ENCODE measurements at regions not wholly inside any gene's neighbourhood (a gene's known extent, or its start where the extent isn't known, plus 50 kb on each side); places are given as distances from the start of the nearest gene placed in this dataset.

GRCh38 chr6:140095532-140095931, 721.1 kb upstream of the CITED2 start:
- ATAC-seq, result no peak
- H3K27ac Mint-ChIP-seq, result no peak overlapping the region

GRCh38 chr6:140091895-140092294, 717.4 kb upstream of the CITED2 start:
- Mint-ChIP-seq H3K9me3 (ENCODE audit: insufficient read depth) (no peaks in the 10 kb centered on the region), H3K4me3 (no peak overlapping the region), H3K27ac (no peak overlapping the region), H3K4me1 (ENCODE audit: low read depth) (no peaks in the 10 kb centered on the region), H3K36me3 (ENCODE audit: low read depth) (no peaks in the 10 kb centered on the region), H3K27me3 (ENCODE audit: low read depth) (peaks cover 3% of the 10 kb centered on the region)
- no peak for DNase-seq
- ChIA-PET POLR2A (no interaction called here), CTCF (no interaction called here)
- ATAC-seq, result no peak

More at GRCh38 chr6:140095532-140095931, 721.1 kb upstream of the CITED2 start:
- ChIA-PET CTCF (no interaction called here), POLR2A (no interaction called here)
- Mint-ChIP-seq H3K9me3 (ENCODE audit: insufficient read depth) (no peaks in the 10 kb centered on the region), H3K4me3 (no peak overlapping the region), H3K4me1 (ENCODE audit: low read depth) (no peaks in the 10 kb centered on the region), H3K36me3 (ENCODE audit: low read depth) (no peaks in the 10 kb centered on the region), H3K27me3 (ENCODE audit: low read depth) (no peaks in the 10 kb centered on the region)
- no peak for DNase-seq

GRCh38 chr6:140090871-140091270, 716.4 kb upstream of the CITED2 start:
- no peaks in the 10 kb centered on the region for H3K4me1 Mint-ChIP-seq (ENCODE audit: low read depth)
- H3K4me3 Mint-ChIP-seq, result no peak overlapping the region
- no peak for DNase-seq
- CTCF ChIA-PET, result no interaction called here
- no peak overlapping the region for H3K27ac Mint-ChIP-seq
- ATAC-seq, result no peak
- no peaks in the 10 kb centered on the region for H3K36me3 Mint-ChIP-seq (ENCODE audit: low read depth)
- POLR2A ChIA-PET, result no interaction called here
- no peaks in the 10 kb centered on the region for H3K9me3 Mint-ChIP-seq (ENCODE audit: insufficient read depth)
- H3K27me3 Mint-ChIP-seq (ENCODE audit: low read depth), result peaks cover 3% of the 10 kb centered on the region

- peaks cover 3% of the 10 kb centered on the region for H3K27me3 Mint-ChIP-seq (ENCODE audit: low read depth)
- no peaks in the 10 kb centered on the region for H3K36me3 Mint-ChIP-seq (ENCODE audit: low read depth)
- no peak for DNase-seq
- H3K4me3 Mint-ChIP-seq, result no peak overlapping the region
- CTCF ChIA-PET, result no interaction called here
- no peaks in the 10 kb centered on the region for H3K4me1 Mint-ChIP-seq (ENCODE audit: low read depth)
- no peak overlapping the region for H3K27ac Mint-ChIP-seq
- ATAC-seq, result no peak
- H3K9me3 Mint-ChIP-seq (ENCODE audit: insufficient read depth), result no peaks in the 10 kb centered on the region
- POLR2A ChIA-PET, result no interaction called here
These were observed 708.9 kb upstream of the CITED2 start for GRCh38 chr6:140083375-140083774.

GRCh38 chr6:140082867-140083297, 708.4 kb upstream of the CITED2 start:
- Mint-ChIP-seq H3K9me3 (ENCODE audit: insufficient read depth) (no peaks in the 10 kb centered on the region), H3K4me3 (no peak overlapping the region), H3K4me1 (ENCODE audit: low read depth) (no peaks in the 10 kb centered on the region), H3K27me3 (ENCODE audit: low read depth) (peaks cover 1% of the 10 kb centered on the region), H3K36me3 (ENCODE audit: low read depth) (no peaks in the 10 kb centered on the region), H3K27ac (no peak overlapping the region)
- ChIA-PET CTCF (no interaction called here), POLR2A (no interaction called here)
- ATAC-seq (no peak), DNase-seq (no peak)

GRCh38 chr6:140079328-140079727, 704.9 kb upstream of the CITED2 start:
- H3K27me3 Mint-ChIP-seq (ENCODE audit: low read depth), result peaks cover 2% of the 10 kb centered on the region
- POLR2A ChIA-PET, result no interaction called here
- H3K9me3 Mint-ChIP-seq (ENCODE audit: insufficient read depth), result no peaks in the 10 kb centered on the region
- DNase-seq (no peak), ATAC-seq (no peak)
- no peak overlapping the region for H3K4me3 Mint-ChIP-seq
- H3K4me1 Mint-ChIP-seq (ENCODE audit: low read depth), result no peaks in the 10 kb centered on the region
- no peaks in the 10 kb centered on the region for H3K36me3 Mint-ChIP-seq (ENCODE audit: low read depth)
- CTCF ChIA-PET, result no interaction called here
- H3K27ac Mint-ChIP-seq, result no peak overlapping the region

GRCh38 chr6:140078561-140079125, 704.2 kb upstream of the CITED2 start:
- Mint-ChIP-seq H3K4me1 (ENCODE audit: low read depth) (no peaks in the 10 kb centered on the region), H3K36me3 (ENCODE audit: low read depth) (no peaks in the 10 kb centered on the region), H3K9me3 (ENCODE audit: insufficient read depth) (no peaks in the 10 kb centered on the region), H3K27ac (no peak overlapping the region), H3K27me3 (ENCODE audit: low read depth) (peaks cover 2% of the 10 kb centered on the region), H3K4me3 (no peak overlapping the region)
- ATAC-seq (no peak), DNase-seq (no peak)
- POLR2A ChIA-PET, result no interaction called here
- CTCF ChIA-PET, result no interaction called here

- DNase-seq (no peak), ATAC-seq (no peak)
- H3K36me3 Mint-ChIP-seq (ENCODE audit: low read depth), result no peaks in the 10 kb centered on the region
- H3K27me3 Mint-ChIP-seq (ENCODE audit: low read depth), result peaks cover 2% of the 10 kb centered on the region
- H3K4me1 Mint-ChIP-seq (ENCODE audit: low read depth), result no peaks in the 10 kb centered on the region
- CTCF ChIA-PET, result no interaction called here
- H3K27ac Mint-ChIP-seq, result no peak overlapping the region
- H3K4me3 Mint-ChIP-seq, result no peak overlapping the region
- POLR2A ChIA-PET, result no interaction called here
- no peaks in the 10 kb centered on the region for H3K9me3 Mint-ChIP-seq (ENCODE audit: insufficient read depth)
These were observed 703.5 kb upstream of the CITED2 start for GRCh38 chr6:140077827-140078560.

GRCh38 chr6:140076105-140076504, 701.7 kb upstream of the CITED2 start:
- POLR2A ChIA-PET, result no interaction called here
- CTCF ChIA-PET, result interaction anchor here (0.9 kb wide), 1 partner anchor 28 kb away, joined by 3 read pairs; no protein-coding TSS in a partner anchor
- DNase-seq (no peak), ATAC-seq (no peak)
- H3K27ac Mint-ChIP-seq, result no peak overlapping the region
- H3K4me3 Mint-ChIP-seq, result no peak overlapping the region
- no peaks in the 10 kb centered on the region for H3K36me3 Mint-ChIP-seq (ENCODE audit: low read depth)
- H3K4me1 Mint-ChIP-seq (ENCODE audit: low read depth), result no peaks in the 10 kb centered on the region
- H3K27me3 Mint-ChIP-seq (ENCODE audit: low read depth), result peaks cover 2% of the 10 kb centered on the region
- H3K9me3 Mint-ChIP-seq (ENCODE audit: insufficient read depth), result no peaks in the 10 kb centered on the region

GRCh38 chr6:140073456-140073855, 699.0 kb upstream of the CITED2 start:
- Mint-ChIP-seq H3K4me1 (ENCODE audit: low read depth) (no peaks in the 10 kb centered on the region), H3K9me3 (ENCODE audit: insufficient read depth) (no peaks in the 10 kb centered on the region), H3K36me3 (ENCODE audit: low read depth) (no peaks in the 10 kb centered on the region), H3K27ac (no peak overlapping the region), H3K4me3 (no peak overlapping the region), H3K27me3 (ENCODE audit: low read depth) (peaks cover 4% of the 10 kb centered on the region)
- POLR2A ChIA-PET, result no interaction called here
- CTCF ChIA-PET, result no interaction called here
- no peak for ATAC-seq
- DNase-seq, result no peak

- CTCF ChIA-PET, result no interaction called here
- POLR2A ChIA-PET, result no interaction called here
These were observed 697.2 kb upstream of the CITED2 start for GRCh38 chr6:140071601-140072062.

GRCh38 chr6:140070846-140071473, 696.5 kb upstream of the CITED2 start:
- H3K27me3 Mint-ChIP-seq (ENCODE audit: low read depth), result peaks cover 2% of the 10 kb centered on the region
- no peak overlapping the region for H3K27ac Mint-ChIP-seq
- CTCF ChIA-PET, result no interaction called here
- DNase-seq (no peak), ATAC-seq (no peak)
- no peaks in the 10 kb centered on the region for H3K36me3 Mint-ChIP-seq (ENCODE audit: low read depth)
- H3K4me1 Mint-ChIP-seq (ENCODE audit: low read depth), result no peaks in the 10 kb centered on the region
- POLR2A ChIA-PET, result no interaction called here
- no peak overlapping the region for H3K4me3 Mint-ChIP-seq
- H3K9me3 Mint-ChIP-seq (ENCODE audit: insufficient read depth), result no peaks in the 10 kb centered on the region

More at GRCh38 chr6:140071601-140072062, 697.2 kb upstream of the CITED2 start:
- peaks cover 4% of the 10 kb centered on the region for H3K27me3 Mint-ChIP-seq (ENCODE audit: low read depth)
- DNase-seq (no peak), ATAC-seq (no peak)
- no peak overlapping the region for H3K27ac Mint-ChIP-seq
- no peaks in the 10 kb centered on the region for H3K36me3 Mint-ChIP-seq (ENCODE audit: low read depth)
- H3K4me3 Mint-ChIP-seq, result no peak overlapping the region
- no peaks in the 10 kb centered on the region for H3K4me1 Mint-ChIP-seq (ENCODE audit: low read depth)
- H3K9me3 Mint-ChIP-seq (ENCODE audit: insufficient read depth), result no peaks in the 10 kb centered on the region

All from activated CD8-positive, alpha-beta T cell treated with anti-CD3 and anti-CD28 coated beads, Interleukin-2, amount 10 ng/mL, durations not matched to agents 7 days and 5 days (primary cell).